HFFc6 (cell line): ENCODE measurements at regions not wholly inside any gene's neighbourhood (a gene's known extent, or its start where the extent isn't known, plus 50 kb on each side); places are given as distances from the start of the nearest gene placed in this dataset.

ENCODE experiments used
- DNase-seq: peaks from one replicate; pipeline ENCODE4 v3.0.0-alpha.2; 2018
- H3K27ac Mint-ChIP-seq: 2 replicates; pipeline ENCODE4 v1.8.0; 2020; ENCODE audit warnings: mild to moderate bottlenecking, mixed read lengths
- H3K27me3 Mint-ChIP-seq: 2 replicates; pipeline ENCODE4 v1.8.0; 2021; ENCODE audit warnings: mild to moderate bottlenecking, moderate library complexity, mixed read lengths; ENCODE audit not compliant: insufficient read depth
- H3K36me3 Mint-ChIP-seq: 2 replicates; pipeline ENCODE4 v1.8.0; 2021; ENCODE audit warnings: low read depth, mixed read lengths
- H3K4me1 Mint-ChIP-seq: 2 replicates; pipeline ENCODE4 v1.8.0; 2020; ENCODE audit warnings: low read depth, mixed read lengths
- H3K4me3 Mint-ChIP-seq: 2 replicates; pipeline ENCODE4 v1.8.0; 2020; ENCODE audit warnings: mild to moderate bottlenecking, moderate library complexity, mixed read lengths
- H3K9me3 Mint-ChIP-seq: 2 replicates; pipeline ENCODE4 v1.8.0; 2020; ENCODE audit warnings: mild to moderate bottlenecking, mixed read lengths
- CTCF ChIP-seq: fragments of 200-600 bp; sonication (generic); IDR thresholded peaks from 2 replicates; pipeline ENCODE4 v1.5.0; 2021; ENCODE audit warnings: antibody characterized with exemption, mild to moderate bottlenecking

GRCh38 chr15:46933332-46933731 is 784.0 kb upstream of the SEMA6D start:
- Mint-ChIP-seq H3K9me3 (peaks cover 40% of the 10 kb centered on the region), H3K36me3 (no peaks in the 10 kb centered on the region), H3K27ac (no peak overlapping the region), H3K27me3 (no peaks in the 10 kb centered on the region), H3K4me3 (no peak overlapping the region), H3K4me1 (no peaks in the 10 kb centered on the region)
- DNase-seq = no peak
- no peak for TF ChIP-seq CTCF

GRCh38 chr15:46934851-46935250 is 782.5 kb upstream of the SEMA6D start:
- H3K4me3 Mint-ChIP-seq = no peak overlapping the region
- no peaks in the 10 kb centered on the region for H3K36me3 Mint-ChIP-seq
- no peak overlapping the region for H3K27ac Mint-ChIP-seq
- H3K4me1 Mint-ChIP-seq = no peaks in the 10 kb centered on the region
- H3K9me3 Mint-ChIP-seq = peaks cover 45% of the 10 kb centered on the region
- TF ChIP-seq CTCF = no peak
- no peak for DNase-seq
- no peaks in the 10 kb centered on the region for H3K27me3 Mint-ChIP-seq

GRCh38 chr15:46938169-46938568 is 779.1 kb upstream of the SEMA6D start:
- H3K9me3 Mint-ChIP-seq = peaks cover 36% of the 10 kb centered on the region
- no peak overlapping the region for H3K4me3 Mint-ChIP-seq
- no peak for DNase-seq
- H3K4me1 Mint-ChIP-seq = no peaks in the 10 kb centered on the region
- TF ChIP-seq CTCF = no peak
- no peak overlapping the region for H3K27ac Mint-ChIP-seq
- H3K36me3 Mint-ChIP-seq = no peaks in the 10 kb centered on the region
- no peaks in the 10 kb centered on the region; the same call in 1 of the 2 replicates for H3K27me3 Mint-ChIP-seq

- Mint-ChIP-seq H3K27ac (no peak overlapping the region), H3K27me3 (no peaks in the 10 kb centered on the region; the same call in 1 of the 2 replicates), H3K4me3 (no peak overlapping the region), H3K4me1 (no peaks in the 10 kb centered on the region), H3K9me3 (peaks cover 47% of the 10 kb centered on the region), H3K36me3 (no peaks in the 10 kb centered on the region)
- DNase-seq = no peak
- no peak for TF ChIP-seq CTCF
Observed at GRCh38 chr15:46941241-46941640, 776.1 kb upstream of the SEMA6D start.

- H3K27me3 Mint-ChIP-seq = no peaks in the 10 kb centered on the region
- no peak overlapping the region for H3K27ac Mint-ChIP-seq
- no peaks in the 10 kb centered on the region for H3K4me1 Mint-ChIP-seq
- TF ChIP-seq CTCF = no peak
- peaks cover 52% of the 10 kb centered on the region for H3K9me3 Mint-ChIP-seq
- H3K4me3 Mint-ChIP-seq = no peak overlapping the region
- H3K36me3 Mint-ChIP-seq = no peaks in the 10 kb centered on the region
- no peak for DNase-seq
Observed at GRCh38 chr15:46946953-46947352, 770.4 kb upstream of the SEMA6D start.

DNA sequence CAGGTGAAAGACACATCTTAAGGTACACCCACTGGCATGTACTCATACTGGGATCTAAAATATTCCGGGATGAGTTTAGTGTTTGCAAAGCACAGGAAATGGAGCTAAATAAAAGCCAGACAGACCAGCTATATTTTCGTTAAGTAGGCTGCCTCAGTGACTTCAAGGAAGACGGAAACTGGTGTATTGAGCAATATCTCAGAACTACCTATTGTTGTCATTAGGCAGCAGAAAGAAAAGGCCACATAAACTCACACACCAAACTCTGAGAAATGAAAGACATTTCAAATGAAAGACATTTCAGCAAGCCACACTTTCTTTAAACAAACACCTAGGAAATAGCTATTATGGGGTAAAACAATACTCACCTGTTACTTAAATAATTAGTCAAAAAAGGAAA is 761.7 kb upstream of the SEMA6D start:
- Mint-ChIP-seq H3K27ac (no peak overlapping the region), H3K4me3 (no peak overlapping the region), H3K27me3 (no peaks in the 10 kb centered on the region), H3K4me1 (no peaks in the 10 kb centered on the region), H3K36me3 (no peaks in the 10 kb centered on the region), H3K9me3 (peaks cover 42% of the 10 kb centered on the region)
- DNase-seq = no peak
- TF ChIP-seq CTCF = no peak
